T-helper 1 cell treated with Interleukin-12 subunit alpha and Interleukin-12 subunit beta and Interleukin-4 antibody, amounts not matched to agents 30 μg/mL and 1 μg/mL, for 36 hours (primary cell): ENCODE measurements at regions not wholly inside any gene's neighbourhood (a gene's known extent, or its start where the extent isn't known, plus 50 kb on each side); places are given as distances from the start of the nearest gene placed in this dataset.

Experiments
- H3K27ac Mint-ChIP-seq: one replicate; pipeline ENCODE4 v1.8.0; 2021; ENCODE audit warnings: mild to moderate bottlenecking, mixed read lengths
- H3K27me3 Mint-ChIP-seq: one replicate; pipeline ENCODE4 v1.8.0; 2021; ENCODE audit warnings: low read depth, mixed read lengths
- H3K36me3 Mint-ChIP-seq: one replicate; pipeline ENCODE4 v1.8.0; 2021; ENCODE audit warnings: low read depth, mixed read lengths
- H3K4me1 Mint-ChIP-seq: one replicate; pipeline ENCODE4 v1.8.0; 2021; ENCODE audit warnings: low read depth, mixed read lengths
- H3K4me3 Mint-ChIP-seq: one replicate; pipeline ENCODE4 v1.8.0; 2021; ENCODE audit warnings: mild to moderate bottlenecking, moderate library complexity, mixed read lengths
- H3K9me3 Mint-ChIP-seq: one replicate; pipeline ENCODE4 v1.8.0; 2021; ENCODE audit warnings: mixed read lengths

- Mint-ChIP-seq H3K4me1 (no peaks in the 10 kb centered on the region), H3K36me3 (no peaks in the 10 kb centered on the region), H3K4me3 (no peak overlapping the region), H3K27me3 (no peaks in the 10 kb centered on the region), H3K27ac (no peak overlapping the region), H3K9me3 (peaks cover 26% of the 10 kb centered on the region)
Observed at GRCh38 chr7:46494028-46494427, 573.0 kb upstream of the IGFBP3 start.

DNA sequence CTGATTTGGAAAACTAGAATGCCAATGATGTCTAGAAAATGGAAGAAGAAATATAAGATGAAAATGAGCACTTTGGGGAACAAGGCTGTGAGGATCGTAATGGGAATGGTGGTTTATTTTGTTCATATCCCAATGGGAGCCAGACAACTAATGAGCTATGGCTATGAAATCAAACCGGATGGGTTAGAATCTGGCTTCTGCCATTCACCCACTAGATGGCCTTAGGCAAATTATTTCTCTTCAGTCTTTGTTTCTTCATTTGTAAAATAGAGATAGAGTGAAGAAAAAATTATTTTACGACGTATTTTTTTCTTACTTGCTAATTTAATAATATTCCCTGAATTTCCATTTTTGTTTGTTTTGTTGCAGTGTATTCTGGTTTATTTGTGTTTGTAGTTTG is 572.1 kb upstream of the IGFBP3 start:
- no peak overlapping the region for H3K27ac Mint-ChIP-seq
- H3K27me3 Mint-ChIP-seq: no peaks in the 10 kb centered on the region
- no peak overlapping the region for H3K4me3 Mint-ChIP-seq
- H3K4me1 Mint-ChIP-seq: no peaks in the 10 kb centered on the region
- H3K9me3 Mint-ChIP-seq: peaks cover 19% of the 10 kb centered on the region
- no peaks in the 10 kb centered on the region for H3K36me3 Mint-ChIP-seq

DNA sequence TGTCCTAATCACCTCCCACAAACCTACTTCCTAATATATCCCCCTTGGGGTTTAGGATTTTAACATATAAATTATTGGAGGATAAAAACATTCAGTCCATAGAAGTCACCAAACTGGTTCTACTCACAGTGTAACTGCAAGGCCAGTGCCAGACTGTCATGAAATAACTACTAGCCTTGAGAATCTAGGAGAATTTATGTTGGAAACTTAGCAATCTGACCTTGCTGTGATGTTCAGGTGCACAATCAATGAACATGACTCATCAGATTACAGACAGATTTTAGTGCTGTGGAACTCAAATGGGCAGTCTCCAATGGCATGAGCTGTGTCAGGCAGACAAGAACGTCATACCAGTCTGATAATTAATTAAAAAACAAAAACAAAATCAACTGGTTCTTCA is 571.4 kb upstream of the IGFBP3 start:
- Mint-ChIP-seq H3K27me3 (no peaks in the 10 kb centered on the region), H3K4me1 (no peaks in the 10 kb centered on the region)

GRCh38 chr7:46490406-46490805 is 569.3 kb upstream of the IGFBP3 start:
- no peaks in the 10 kb centered on the region for H3K36me3 Mint-ChIP-seq
- no peaks in the 10 kb centered on the region for H3K27me3 Mint-ChIP-seq
- no peak overlapping the region for H3K4me3 Mint-ChIP-seq
- H3K27ac Mint-ChIP-seq: no peak overlapping the region
- H3K9me3 Mint-ChIP-seq: peaks cover 6% of the 10 kb centered on the region
- no peaks in the 10 kb centered on the region for H3K4me1 Mint-ChIP-seq

More for the DNA sequence above, 571.4 kb upstream of the IGFBP3 start:
- Mint-ChIP-seq H3K27ac (no peak overlapping the region), H3K9me3 (peaks cover 15% of the 10 kb centered on the region), H3K36me3 (no peaks in the 10 kb centered on the region), H3K4me3 (no peak overlapping the region)

DNA sequence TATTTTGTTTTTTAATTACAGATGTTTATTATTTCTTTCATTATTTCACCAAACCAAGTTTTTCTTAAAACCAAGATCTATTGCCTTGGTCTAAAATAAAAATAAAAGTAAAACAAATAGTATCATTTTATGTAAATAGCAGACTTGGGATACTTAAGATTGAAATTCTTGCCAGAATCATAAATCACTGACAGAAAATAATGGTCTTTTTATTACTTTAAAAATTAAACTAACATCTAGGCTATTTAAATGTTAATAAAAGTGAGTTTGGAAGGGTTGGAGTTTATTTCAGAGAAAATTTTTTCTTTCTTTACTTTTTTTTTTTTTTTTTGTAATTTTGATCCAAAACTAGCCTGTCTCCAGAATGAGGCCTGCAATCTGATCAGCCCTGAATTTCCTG is 568.0 kb upstream of the IGFBP3 start:
- Mint-ChIP-seq H3K36me3 (no peaks in the 10 kb centered on the region), H3K27ac (no peak overlapping the region), H3K27me3 (no peaks in the 10 kb centered on the region), H3K9me3 (peaks cover 9% of the 10 kb centered on the region), H3K4me3 (no peak overlapping the region), H3K4me1 (no peaks in the 10 kb centered on the region)

- Mint-ChIP-seq H3K27me3 (no peaks in the 10 kb centered on the region), H3K36me3 (no peaks in the 10 kb centered on the region), H3K4me1 (no peaks in the 10 kb centered on the region), H3K27ac (no peak overlapping the region), H3K9me3 (peaks cover 9% of the 10 kb centered on the region), H3K4me3 (no peak overlapping the region)
Observed at GRCh38 chr7:46488607-46489006, 567.5 kb upstream of the IGFBP3 start.

DNA sequence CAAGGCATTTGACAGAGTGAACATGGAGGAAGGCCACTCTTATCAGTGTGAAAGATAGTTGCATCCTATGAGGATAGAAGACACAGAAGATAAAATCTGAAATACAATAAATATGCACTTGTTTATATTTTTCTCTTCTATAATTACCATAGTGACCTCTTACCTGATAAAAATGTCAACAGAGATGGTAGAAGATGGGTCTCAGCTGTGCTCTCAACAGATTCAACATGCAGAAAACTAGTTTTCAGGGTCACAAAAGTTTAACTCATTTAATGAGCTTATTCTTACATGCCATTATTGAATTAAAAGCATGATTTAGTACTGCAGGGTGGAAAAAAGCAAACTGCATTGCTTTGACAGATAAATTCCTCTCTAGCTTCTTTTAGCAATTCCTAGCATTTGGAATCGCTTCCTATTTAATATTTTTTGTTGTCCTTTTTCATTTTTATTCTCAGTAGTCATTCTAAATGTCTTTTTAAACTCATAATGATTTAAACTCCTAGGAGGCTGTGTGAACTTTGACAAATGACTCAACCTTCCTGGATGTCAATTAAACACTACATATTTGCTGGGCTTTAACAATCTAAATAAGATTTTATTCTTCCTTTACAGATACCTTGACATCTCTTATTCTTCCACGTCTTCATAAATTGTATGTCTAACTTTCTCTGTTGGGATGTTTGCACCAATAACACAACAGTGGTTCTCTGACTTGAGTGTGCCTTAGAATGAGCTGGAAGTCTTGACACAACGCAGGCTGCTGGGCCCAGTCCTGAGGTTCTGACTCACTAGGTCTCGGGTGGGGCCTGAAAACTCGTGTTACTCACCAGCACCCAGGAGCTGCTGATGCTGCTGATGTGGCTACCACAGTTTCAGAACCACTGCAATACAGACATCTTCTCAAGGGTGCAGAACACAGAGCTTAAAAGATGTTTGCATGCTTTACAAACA is 565.5 kb upstream of the IGFBP3 start:
- Mint-ChIP-seq H3K27me3 (no peaks in the 10 kb centered on the region), H3K27ac (no peak overlapping the region), H3K36me3 (no peaks in the 10 kb centered on the region), H3K9me3 (peaks cover 3% of the 10 kb centered on the region), H3K4me1 (no peaks in the 10 kb centered on the region), H3K4me3 (no peak overlapping the region)

DNA sequence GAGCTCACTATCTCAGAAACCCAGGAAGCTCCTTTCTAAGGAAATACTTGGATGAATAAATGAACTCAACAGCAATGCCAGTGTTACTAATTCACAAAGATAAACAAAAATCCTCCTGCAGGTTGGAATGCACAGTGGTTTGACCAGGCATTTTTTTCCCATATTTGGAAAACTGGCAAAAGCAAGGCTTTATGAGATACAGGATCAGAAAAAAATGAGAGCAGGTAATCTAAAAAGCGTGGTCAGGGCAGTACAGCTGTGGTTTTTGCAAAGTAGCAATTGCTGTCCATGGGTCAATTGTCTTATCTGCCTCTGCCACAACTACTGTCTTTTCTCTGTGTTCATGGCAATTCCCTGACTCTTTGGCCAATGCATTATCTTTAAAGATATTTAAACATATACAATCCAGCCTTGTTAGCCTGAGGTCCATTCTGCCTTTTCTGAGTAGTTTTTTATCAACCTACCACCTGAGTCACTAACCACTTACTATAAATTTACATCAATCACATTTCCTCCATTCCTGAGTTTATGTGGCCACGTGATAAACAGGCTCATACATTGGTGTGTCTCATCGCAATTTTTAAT is 564.5 kb upstream of the IGFBP3 start:
- H3K4me1 Mint-ChIP-seq: no peaks in the 10 kb centered on the region
- no peak overlapping the region for H3K4me3 Mint-ChIP-seq
- no peaks in the 10 kb centered on the region for H3K27me3 Mint-ChIP-seq
- no peak overlapping the region for H3K27ac Mint-ChIP-seq
- no peaks in the 10 kb centered on the region for H3K36me3 Mint-ChIP-seq
- H3K9me3 Mint-ChIP-seq: peaks cover 3% of the 10 kb centered on the region

DNA sequence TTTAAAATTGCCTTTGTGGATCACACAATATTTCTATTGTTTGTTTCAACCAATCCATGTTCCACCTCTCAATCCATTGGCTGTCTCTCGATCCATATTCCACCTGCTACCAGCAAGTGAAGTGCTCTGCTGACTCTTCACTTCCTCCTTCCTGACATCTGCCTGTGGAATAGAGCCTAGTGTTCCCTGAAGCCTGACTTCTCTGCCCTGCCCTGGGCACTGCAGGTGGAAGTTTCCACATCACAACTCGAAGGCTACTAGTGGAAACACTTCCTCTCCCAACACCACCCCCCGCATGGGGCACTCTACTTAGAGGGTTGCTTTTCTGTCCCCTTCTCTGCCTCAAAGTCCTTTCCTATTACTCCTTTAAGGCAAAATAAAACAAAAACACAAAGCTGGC is 563.8 kb upstream of the IGFBP3 start:
- no peaks in the 10 kb centered on the region for H3K36me3 Mint-ChIP-seq
- H3K4me1 Mint-ChIP-seq: no peaks in the 10 kb centered on the region
- no peak overlapping the region for H3K27ac Mint-ChIP-seq
- peaks cover 3% of the 10 kb centered on the region for H3K9me3 Mint-ChIP-seq
- H3K4me3 Mint-ChIP-seq: no peak overlapping the region
- H3K27me3 Mint-ChIP-seq: no peaks in the 10 kb centered on the region

DNA sequence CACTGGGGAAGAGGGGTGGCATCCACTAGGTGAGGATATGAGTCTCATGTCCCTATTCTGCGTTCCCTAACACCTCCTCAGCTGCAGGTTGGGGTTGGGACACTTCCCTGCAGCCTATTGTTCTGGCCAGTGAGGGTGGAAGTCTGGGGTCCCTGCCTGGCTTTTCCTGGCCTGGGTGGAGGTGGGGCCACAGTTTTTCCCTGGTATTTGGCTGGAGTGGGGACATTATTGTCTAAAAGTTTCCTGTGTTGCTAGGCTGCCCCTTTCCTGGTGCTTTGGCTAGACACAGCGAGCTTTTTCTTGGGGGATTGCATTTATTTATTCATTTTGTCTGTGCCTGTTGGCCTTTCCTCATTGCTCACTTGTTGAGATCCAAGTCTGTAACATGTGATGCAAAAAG is 559.5 kb upstream of the IGFBP3 start:
- Mint-ChIP-seq H3K4me1 (no peaks in the 10 kb centered on the region), H3K36me3 (no peaks in the 10 kb centered on the region), H3K27me3 (no peaks in the 10 kb centered on the region), H3K4me3 (no peak overlapping the region), H3K27ac (no peak overlapping the region), H3K9me3 (peaks cover 8% of the 10 kb centered on the region)

DNA sequence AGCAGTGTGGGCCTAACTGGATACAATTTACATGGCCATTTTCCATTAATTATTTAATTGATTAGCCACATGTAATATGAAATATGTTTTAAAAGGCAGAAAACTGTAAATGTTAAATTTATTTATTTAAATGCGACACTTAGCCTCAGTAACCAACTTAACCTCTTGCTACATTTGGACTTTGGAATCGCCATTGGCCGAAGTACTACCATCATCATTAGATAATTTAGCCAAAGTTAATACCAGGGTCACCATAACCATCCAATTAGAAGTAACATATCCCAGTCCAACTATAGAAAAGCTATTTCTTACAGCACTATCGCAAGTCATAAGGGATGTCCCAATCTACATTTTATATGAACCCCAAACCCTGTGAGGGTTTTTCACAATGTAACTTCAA is 558.6 kb upstream of the IGFBP3 start:
- Mint-ChIP-seq H3K27me3 (no peaks in the 10 kb centered on the region), H3K27ac (no peak overlapping the region), H3K36me3 (no peaks in the 10 kb centered on the region), H3K4me1 (no peaks in the 10 kb centered on the region), H3K9me3 (peaks cover 11% of the 10 kb centered on the region), H3K4me3 (no peak overlapping the region)

DNA sequence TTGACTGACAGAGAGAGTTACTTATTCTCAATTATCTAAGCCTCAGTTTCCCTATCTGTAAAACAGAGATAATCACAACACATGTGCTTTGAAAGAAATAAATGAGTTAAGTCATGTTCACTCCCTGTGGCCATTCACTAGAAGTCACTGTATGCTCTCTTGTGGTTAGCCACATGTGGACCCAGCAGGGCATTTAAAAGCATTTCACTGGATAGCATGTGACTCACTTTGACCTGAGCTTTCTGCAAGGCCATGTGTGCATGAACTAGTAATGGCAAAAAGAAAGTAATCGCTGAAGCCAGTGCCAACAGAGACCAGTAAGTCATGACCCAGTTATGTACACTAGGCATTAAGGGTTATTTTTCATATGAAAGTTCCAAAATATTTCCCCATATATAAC is 557.0 kb upstream of the IGFBP3 start:
- no peak overlapping the region for H3K4me3 Mint-ChIP-seq
- H3K27me3 Mint-ChIP-seq: no peaks in the 10 kb centered on the region
- H3K36me3 Mint-ChIP-seq: no peaks in the 10 kb centered on the region
- H3K4me1 Mint-ChIP-seq: no peaks in the 10 kb centered on the region
- peaks cover 12% of the 10 kb centered on the region for H3K9me3 Mint-ChIP-seq
- no peak overlapping the region for H3K27ac Mint-ChIP-seq

GRCh38 chr7:46468753-46469356 is 547.8 kb upstream of the IGFBP3 start:
- H3K27ac Mint-ChIP-seq: no peak overlapping the region
- H3K4me3 Mint-ChIP-seq: no peak overlapping the region
- H3K27me3 Mint-ChIP-seq: no peaks in the 10 kb centered on the region
- peaks cover 54% of the 10 kb centered on the region for H3K9me3 Mint-ChIP-seq
- H3K4me1 Mint-ChIP-seq: no peaks in the 10 kb centered on the region
- no peaks in the 10 kb centered on the region for H3K36me3 Mint-ChIP-seq

- H3K9me3 Mint-ChIP-seq: peaks cover 42% of the 10 kb centered on the region
- H3K27me3 Mint-ChIP-seq: no peaks in the 10 kb centered on the region
- no peaks in the 10 kb centered on the region for H3K4me1 Mint-ChIP-seq
- H3K4me3 Mint-ChIP-seq: no peak overlapping the region
- H3K36me3 Mint-ChIP-seq: no peaks in the 10 kb centered on the region
- H3K27ac Mint-ChIP-seq: no peak overlapping the region
Observed at GRCh38 chr7:46463170-46463569, 542.1 kb upstream of the IGFBP3 start.

- peaks cover 30% of the 10 kb centered on the region for H3K9me3 Mint-ChIP-seq
- no peaks in the 10 kb centered on the region for H3K36me3 Mint-ChIP-seq
- H3K27me3 Mint-ChIP-seq: no peaks in the 10 kb centered on the region
- no peak overlapping the region for H3K27ac Mint-ChIP-seq
- H3K4me3 Mint-ChIP-seq: no peak overlapping the region
- H3K4me1 Mint-ChIP-seq: no peaks in the 10 kb centered on the region
Observed at GRCh38 chr7:46461334-46461777, 540.3 kb upstream of the IGFBP3 start.
